Medulla oblongata (tissue), 1 donor: ENCODE measurements at regions not wholly inside any gene's neighbourhood (a gene's known extent, or its start where the extent isn't known, plus 50 kb on each side); places are given as distances from the start of the nearest gene placed in this dataset.
"Not testable (repeated sequence)": the region's sequence is repeated elsewhere in the genome, so short reads cannot be mapped to it uniquely, and the experiment has no call there.

Source experiments
- DNase-seq: peaks from one replicate; pipeline ENCODE4 v3.0.0-alpha.2; 2015; ENCODE audit errors: extremely low spot score

DNA sequence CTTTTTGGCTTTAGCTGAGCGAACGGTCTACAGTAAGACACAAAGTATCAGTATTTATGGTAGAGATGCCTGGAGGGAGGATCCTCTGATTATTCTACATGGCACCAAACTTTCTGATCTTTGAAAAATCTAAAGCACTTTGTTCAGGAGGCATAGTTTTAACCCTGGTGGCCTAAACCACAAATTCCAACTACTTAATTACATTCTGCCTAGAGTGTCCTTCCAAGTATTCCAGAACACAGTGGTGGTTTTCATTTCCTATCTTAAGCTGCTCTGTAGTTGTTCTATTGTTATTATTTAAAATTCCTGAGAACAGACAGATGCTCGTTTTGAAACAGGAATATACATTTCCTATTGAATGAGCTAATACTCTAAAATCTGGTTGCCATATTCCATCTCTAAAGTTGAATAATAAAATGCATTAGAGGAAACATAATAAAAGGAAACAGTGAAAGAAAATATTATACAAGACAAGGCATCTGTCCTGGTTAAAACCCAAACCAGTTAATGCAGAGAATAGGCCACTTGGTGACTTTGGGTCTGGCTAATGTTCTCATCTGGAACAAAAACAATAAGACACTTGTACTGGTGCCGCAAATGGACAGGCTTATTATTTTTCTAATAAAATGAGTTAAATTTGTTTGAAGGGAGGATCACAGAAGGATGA, 657.4 kb downstream of the SPRY1 start:
- no peak for DNase-seq

DNA sequence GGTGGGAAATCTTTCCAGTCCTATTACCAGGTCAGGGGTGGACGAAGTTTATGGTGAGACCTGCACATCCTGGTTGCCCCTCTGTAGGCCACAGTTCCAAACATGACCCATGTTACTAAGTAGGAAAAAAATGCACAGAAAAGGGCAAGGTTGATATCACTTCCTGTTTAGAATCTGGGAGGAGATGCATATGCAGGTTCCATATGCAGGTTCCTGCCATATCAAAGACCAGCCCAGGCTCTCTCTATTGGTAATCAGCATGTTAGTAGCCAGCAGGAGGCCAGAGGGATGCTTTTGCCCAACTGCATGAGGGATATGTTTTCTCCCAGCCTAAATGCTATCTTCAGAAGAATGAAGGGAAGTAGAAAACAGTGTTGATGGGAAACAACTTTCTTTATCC, 657.2 kb downstream of the ANKRD50 start:
- no peak for DNase-seq

DNA sequence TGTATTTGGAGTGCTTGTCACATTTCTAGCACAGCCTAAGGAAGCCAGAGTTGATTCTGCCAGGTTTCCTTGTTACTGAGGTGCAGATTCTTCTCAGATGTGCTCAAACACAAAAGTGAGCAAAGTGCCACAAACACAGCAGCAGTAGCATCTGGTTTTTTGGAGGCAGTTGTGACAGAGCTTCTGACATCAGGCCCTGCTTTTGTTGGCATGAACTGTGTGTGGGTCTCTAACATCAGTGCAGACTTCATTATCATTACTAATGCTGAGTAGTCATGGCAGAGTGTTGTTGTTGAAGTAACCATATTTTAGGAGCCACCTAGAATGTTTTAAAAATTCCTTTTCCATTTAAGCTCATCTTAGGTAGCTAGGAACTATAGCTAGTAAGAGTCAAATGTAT, 656.6 kb downstream of the ANKRD50 start:
- DNase-seq: no peak

DNA sequence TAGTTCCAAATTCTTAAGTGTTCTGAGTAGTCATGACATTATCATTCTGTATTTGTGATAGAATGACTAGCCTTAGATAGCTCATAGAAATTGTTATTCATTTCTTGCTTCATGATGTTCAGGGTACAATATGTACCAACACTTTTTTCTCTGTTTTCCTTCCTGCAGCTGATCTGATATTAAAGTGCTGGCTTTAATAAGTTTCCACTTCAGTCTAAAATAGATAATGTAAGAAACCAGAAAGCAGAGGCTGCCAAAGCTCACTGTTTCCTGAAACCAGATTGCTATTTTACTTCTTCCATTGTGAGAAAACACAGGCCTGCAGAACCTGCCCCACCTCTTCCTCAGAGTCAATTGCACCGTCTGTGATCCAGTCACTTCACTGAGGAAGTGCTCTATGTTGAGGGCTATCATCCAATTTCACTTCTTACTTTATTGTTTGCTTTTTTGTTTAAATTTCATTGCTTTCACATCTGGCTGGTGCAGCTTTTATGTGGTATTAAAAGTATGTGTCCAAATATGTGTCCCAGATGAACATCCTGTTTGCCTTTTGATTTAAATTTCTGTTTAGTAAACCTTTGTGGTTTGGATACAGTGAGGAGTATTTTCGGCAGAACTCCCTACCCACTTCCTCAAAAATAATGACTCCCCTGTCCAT, 652.1 kb downstream of the ANKRD50 start:
- peak; percentile 60 for DNase-seq

DNA sequence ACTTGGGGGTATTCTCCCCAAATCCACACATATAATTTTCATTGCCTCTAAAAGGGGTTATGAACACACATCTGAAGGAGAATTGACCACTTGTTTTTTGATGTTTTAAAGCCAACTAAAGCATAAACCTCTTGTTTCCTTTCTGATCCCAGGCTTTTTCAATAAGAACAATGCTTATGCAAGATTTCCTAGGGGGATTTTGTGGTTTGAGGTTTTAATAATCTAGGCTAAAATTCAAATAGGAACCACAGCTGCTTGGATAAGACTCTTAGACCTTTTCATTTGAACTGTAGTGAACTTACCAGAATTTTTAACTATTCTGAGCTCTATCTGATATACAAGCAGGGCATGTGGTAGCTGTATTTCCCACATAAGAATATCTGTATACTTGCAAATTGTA, 651.1 kb downstream of the ANKRD50 start:
- DNase-seq: peak; percentile 4

DNA sequence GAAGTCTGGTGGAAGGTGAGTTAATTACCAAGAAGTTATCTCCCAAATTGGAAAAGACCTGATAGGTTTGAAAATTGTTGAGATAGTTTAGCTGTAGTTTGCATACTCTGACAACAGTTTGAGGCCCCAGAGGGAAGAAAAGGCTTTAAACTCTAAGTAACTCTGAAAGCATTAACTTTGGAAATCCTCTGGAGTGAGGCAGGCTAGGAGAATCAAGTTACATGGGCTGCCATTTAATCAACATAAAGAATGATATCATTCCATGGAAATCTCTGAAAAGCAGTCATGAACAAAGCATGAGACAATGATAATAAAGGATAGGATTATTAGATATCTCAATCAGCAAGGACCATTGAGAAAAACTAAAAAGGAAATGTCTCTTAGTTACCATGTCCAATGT, 647.1 kb downstream of the ANKRD50 start:
- no peak for DNase-seq

DNA sequence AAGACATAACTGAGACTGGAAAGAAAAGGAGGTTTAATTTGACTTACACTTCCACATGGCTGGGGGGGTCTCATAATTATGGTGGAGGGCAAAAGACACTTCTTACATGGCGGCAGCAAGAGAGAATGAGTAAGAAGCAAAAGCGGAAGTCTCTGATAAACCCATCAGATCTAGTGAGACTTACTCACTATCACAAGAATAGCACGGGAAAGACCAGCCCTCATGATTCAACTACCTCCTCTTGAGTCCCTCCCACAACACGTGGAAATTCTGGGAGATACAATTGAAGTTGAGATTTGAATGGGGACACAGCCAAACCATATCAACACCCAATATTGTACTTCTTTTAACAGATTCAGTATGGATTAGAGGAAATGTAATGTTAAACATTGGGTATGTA, 646.6 kb downstream of the ANKRD50 start:
- no peak for DNase-seq

DNA sequence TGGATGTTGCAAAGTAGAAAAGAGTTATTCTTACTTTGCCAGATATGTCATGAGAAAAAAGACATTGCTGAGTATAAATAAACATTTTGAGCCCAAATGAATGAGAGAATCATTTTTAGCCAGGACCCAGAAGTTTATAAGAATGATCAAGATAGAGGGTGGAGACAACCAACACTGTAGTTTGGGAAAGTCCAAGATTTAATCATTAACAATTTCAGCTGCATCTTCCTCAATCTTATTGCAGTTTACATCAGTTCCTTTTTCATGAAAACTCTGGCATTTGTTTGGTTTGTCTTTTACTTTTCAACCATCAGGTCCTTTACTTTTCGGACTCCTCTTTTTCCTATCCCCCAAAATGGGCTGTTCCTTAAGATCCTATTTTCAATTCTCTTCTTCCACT, 645.9 kb downstream of the ANKRD50 start:
- DNase-seq: no peak

DNA sequence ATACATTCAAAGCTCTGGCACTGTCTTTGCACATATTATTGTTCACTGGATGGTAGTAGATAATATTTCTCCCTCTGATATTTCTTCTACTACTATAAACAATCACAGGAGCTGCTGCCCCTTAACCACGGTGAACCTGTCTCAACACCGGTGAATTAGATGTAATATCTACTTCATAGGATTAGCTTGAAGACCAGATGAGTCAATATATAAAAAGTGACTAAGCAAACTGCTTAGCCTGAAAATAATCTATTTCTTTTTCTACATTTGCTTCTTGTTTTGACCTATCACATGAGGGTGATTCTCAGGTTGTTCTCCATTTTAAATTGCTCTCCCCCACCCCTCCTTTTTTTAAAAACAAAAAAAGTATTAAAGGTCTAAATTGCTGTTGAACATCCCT, 645.5 kb downstream of the ANKRD50 start:
- no peak for DNase-seq

DNA sequence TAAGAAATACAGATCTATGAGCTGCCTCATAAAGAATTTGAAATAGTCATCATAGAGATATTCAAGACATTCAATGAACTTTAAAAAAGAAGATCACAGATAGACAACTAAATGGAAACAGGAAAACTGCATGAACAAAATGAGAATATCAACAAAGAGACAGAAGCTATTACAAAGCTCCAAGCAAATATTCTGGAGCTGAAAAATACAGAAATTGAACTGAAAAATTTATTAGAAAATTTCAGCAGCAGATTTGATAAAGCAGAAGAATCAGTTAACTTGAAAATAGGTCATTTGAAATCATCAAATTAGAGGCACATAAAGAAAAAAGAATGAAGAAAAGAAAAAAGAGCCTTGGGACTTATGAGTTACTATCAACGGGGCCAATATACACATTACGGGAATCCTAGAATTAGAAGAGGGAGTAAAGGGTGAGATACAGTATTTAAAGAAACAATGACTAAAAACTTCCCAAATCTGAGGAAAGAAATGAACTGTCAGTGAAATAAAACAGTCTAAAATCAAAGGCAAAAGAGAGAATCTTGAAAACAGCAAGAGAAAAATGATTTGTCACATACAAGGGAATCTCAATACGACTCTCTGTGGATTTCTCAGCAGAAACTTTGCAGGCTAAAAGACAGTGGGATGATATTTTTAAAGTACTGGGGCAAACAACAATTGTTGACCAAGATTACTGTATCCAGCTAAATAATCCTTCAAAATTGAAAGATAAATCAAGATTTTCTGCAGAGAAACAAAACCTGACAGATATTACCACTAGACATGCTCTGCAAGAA, 641.6 kb downstream of the ANKRD50 start:
- no peak for DNase-seq

DNA sequence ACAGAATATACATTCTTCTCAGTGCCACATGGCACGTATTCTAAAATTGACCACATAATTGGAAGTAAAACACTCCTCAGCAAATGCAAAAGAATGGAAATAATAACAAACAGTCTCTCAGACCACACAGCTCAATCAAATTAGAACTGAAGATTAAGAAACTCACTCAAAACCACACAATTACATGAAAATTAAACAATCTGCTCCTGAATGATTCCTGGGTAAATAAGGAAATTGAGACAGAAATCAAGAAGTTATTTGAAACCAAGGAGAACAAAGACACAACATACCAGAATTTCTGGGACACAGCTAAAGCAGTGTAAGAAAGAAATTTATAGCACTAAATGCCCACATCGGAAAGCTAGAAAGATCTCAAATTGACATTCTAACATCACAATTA, 637.3 kb downstream of the ANKRD50 start:
- DNase-seq: not testable (repeated sequence)

DNA sequence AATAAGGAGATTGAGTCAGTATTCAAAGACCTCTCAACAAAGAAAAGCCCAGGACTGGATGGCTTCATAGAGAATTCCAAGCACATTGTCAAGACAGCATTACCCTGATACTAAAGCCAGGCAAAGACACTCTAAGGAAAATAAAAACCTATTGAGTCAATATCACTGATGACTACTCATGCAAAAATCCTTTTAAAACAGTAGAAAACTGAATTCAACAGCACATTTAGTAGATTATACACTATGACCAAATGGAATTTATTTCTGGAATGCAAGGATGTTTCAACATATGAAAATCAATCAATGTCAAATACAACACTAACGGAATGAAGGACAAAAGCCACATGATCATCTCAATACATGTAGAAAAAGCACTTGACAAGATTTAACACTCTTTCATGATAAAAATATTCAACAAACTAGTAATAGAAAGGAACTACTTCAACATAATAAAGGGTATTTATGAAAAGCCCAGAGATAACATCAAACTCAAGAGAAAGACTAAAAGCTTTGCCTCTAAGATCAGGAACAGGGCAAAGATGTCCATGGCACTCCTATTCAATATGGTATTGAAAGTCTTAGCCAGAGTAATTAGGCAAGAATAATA, 633.3 kb downstream of the ANKRD50 start:
- DNase-seq: no peak

DNA sequence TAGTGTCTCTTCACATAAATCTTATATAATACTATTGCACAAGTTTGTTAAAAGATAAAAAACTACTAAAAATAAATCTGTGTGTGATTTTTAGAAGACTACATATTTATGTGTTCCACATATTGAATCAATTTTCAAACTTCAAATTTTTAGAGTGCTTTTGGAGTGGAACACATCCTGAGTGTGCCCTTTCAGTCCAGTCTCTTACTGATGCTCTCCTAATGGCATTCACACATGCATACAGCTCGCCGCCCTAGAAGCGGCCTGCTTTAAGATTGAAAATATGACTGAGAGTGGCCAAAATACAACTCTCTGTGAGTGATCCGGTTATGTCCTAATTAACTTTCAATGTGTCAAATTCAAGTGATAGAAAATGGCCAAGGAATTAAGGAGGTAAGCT, 628.8 kb downstream of the ANKRD50 start:
- DNase-seq: no peak

DNA sequence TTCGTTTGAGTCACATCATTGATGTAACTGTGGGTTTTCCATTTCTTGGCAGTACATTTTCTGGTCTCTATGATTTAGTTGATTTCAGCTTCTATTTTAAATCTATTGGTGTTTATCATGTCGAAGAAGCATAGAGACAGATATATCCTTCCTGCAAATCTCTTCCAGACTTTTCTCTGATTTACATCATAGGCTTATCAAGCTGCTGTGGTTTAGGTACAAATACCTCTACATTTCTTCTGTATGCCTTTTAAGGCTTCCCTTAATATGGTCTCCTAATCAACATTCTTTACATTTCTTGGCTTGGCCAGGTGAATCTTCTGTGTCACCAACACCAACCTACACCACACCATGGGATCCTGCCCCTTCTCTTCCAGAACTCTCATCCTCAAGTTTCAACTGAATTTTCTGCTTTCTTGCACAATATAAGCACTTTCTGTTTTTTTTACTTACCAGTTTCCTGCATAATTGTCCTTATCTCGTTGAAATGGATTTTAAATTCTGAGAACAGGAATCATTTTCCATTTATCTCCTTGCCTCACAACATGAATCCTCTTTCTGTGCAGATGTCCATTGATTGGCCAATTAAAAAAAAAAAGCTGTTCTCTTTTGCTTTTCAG, 626.9 kb downstream of the ANKRD50 start:
- no peak for DNase-seq

DNA sequence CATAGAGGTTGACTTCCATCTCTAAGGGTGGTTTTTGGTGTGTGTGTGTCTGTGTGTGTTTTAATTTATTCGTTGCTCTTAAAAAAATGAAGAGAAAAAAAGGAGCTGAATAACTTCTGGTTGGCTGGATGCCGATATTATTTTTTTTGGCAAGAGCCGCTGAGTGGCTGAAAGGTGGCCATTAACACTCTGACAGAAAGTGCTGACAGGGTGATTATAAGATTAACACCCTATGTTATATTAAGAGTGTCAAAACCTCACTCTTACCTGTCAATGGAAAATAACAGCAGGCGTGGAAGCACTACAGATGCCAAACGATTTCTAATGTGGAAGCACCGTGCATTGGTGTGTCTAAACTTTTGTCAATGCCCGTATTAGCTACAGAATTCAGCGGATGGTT, 622.5 kb downstream of the ANKRD50 start:
- DNase-seq: no peak

DNA sequence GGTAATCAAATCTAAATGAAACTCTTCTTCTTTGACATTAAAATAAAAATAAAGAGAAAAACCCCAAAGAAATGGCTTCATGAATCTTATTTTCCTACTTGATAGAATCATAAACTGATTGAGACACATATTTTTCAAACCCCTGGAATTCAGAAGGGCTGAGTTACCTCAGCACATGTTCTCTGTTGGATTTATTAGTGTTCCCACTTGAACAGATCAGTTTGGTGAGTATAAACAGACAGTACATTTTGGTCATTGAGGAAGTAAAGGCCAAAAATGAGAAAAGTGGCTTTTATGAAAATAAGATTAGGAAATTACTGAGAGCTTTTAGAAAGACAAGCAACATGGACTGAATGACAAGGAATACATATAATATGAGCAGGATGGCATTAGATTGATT, 620.4 kb downstream of the ANKRD50 start:
- DNase-seq: no peak

DNA sequence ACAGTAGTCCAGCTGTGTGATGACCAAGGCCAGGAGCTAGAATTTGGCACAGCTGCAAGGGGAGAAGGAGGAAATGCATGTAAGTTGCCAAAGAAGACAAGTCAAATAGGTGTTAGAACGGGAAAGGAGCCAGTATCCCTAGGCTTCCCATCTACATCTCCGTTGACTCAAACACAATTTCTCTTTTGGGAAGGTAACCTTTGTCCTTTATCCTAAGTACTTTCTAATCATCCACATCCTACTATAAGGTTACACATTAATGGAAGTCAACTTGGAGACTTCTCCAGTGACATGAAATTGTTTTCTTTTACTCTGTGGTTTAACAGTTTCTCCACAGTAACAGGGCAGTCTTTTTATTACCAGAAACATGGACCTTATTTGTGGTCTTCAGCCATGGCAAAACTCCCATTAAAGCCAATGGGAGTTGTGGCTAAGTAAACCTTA, 620.0 kb downstream of the ANKRD50 start:
- no peak for DNase-seq

DNA sequence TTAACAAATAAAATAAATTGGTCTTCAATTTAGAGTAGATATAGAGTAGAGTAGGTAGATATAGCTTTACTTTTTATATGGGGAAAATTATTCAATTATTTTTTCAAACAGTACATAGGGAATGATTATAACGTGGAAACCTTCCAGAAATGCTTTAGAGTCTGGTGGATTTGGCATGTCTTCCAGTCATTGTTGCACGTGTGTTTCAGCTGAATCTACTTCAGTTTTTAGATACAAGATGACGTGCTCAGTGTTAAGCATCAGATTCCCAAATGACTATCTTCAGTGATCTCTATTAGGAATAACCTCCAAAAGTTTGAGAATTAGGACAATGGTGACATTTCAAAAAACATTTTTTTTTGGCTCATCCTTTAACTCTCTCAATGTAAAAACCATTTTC, 616.9 kb downstream of the ANKRD50 start:
- DNase-seq: no peak

DNA sequence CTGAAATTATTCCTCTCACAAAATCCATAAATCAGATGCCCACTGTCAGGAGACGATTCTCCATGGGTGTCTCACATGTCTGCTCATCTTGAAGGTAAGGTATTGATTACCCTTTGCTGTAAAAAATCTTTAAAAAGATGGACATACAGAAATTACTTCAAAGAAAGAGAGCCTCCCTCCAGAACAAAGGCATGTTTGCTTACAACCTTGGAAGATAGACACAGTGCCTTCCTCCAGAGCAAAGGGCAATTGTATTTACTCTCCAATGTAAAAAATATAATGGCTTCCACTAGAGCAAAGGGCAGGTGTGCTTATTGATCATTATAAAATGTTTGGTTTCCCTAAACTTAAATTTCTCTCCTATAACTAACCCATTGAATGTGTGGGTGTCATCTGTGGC, 616.2 kb downstream of the ANKRD50 start:
- DNase-seq: no peak

DNA sequence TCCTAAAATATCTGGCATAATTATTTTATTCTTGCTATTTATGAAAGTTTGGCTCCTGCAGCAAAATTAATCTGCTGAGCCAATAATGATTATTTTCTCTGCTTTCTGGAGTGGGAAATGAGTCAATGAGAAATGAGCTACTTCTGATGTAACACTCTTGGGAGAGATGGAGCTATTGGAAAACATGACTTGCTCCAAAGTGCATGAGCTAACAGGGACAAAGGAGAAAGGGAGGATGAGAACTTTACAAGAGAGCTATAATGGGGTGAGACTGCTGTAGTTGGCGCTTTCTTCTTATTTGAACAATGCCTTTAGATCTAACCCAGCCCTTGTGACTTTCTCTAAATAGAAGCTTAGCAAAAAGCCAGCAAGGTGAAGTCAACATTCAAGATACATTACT, 615.1 kb downstream of the ANKRD50 start:
- no peak for DNase-seq

DNA sequence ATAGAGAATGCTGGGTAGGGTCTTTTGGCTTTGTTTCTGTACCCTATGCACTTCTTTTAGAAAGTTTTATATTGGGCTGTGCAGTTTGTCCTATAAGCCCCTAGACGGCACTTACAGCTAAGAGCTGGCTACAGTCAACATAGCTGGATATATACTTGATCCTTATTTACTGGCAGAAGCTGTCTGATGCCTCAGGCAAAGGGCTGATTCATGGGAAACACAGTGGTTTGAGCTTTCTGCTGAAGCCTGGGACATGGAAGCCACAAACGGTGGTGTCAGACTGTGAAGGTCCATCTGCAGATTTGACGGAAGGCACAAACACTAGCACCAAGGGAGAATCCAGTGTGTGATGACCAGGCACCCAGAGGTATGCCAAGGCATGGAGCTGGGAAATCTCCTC, 608.4 kb downstream of the ANKRD50 start:
- DNase-seq: no peak

DNA sequence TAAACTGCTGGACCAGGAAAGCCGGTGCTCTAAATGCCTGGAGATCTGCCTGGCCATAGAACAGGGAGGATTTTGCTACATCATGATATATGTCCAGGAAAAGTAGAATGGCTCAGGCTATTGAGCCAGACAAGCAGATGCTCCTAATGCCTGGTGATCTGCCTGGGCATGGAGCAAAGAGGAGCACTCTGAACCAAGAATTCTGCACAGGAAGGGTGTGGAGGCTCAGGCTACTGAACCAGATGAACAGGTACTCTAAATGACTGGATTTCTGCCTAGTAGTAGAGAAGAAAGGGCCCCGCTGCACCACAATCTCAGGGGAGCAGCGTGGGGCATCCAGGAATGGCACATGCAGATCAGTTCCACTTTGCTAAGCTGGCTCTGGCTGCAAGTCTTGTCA, 607.9 kb downstream of the ANKRD50 start:
- no peak for DNase-seq
